HG03135 (cell line): ENCODE measurements at regions not wholly inside any gene's neighbourhood (a gene's known extent, or its start where the extent isn't known, plus 50 kb on each side); places are given as distances from the start of the nearest gene placed in this dataset.
A peak's percentile ranks its signal among the peaks of the same experiment; 100 is the strongest.

Experiments used
- ATAC-seq: cut with Tn5 transposase; IDR thresholded peaks from one replicate; pipeline ENCODE4 v1.9.1; 2021; ENCODE audit warnings: mild to moderate bottlenecking, moderate library complexity; ENCODE audit not compliant: unreplicated experiment

- no peak for ATAC-seq
Measured at GRCh38 chr5:115413651-115414050, 117.2 kb upstream of the CCDC112 start.

- no peak for ATAC-seq
Measured at GRCh38 chr5:115409094-115409493, 112.6 kb upstream of the CCDC112 start.

DNA sequence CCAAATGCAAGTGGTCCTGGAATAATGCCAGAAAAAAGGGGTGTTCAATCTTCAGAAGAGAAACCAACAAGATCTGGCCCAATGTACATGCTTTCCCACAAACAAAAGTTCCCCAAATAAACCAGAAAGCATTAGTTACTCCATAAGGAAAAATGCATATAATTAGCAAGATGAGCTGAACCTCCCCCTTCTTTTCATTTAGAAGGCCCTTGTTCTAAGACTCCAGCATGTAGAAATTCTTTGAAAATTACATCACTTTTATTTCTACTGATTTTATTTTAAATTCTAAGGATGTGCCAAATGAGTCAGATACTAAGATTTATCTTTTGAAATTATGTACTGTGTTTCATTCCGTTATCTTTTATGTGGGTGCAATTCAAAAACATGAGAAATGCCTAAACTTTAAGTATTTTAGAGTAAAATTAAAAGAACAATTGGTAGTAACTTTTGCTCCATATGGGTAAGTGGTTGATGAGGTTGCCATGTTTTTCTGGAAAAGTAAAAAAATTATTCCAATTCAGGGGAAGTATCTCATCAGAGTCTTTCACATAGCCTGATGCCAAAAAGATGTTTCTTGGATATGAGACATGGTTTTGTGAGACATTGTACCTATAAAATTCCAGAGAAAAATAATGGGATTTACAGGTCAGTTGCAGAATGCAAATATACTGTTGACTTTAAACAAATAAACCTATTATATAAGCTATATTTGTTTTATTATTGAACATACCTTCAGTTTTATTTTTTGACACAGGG lies 106.5 kb upstream of the CCDC112 start:
- ATAC-seq = no peak

GRCh38 chr5:115402092-115402491 lies 105.6 kb upstream of the CCDC112 start:
- ATAC-seq = no peak

- no peak for ATAC-seq
Measured at GRCh38 chr5:115398719-115399118, 102.3 kb upstream of the CCDC112 start.

DNA sequence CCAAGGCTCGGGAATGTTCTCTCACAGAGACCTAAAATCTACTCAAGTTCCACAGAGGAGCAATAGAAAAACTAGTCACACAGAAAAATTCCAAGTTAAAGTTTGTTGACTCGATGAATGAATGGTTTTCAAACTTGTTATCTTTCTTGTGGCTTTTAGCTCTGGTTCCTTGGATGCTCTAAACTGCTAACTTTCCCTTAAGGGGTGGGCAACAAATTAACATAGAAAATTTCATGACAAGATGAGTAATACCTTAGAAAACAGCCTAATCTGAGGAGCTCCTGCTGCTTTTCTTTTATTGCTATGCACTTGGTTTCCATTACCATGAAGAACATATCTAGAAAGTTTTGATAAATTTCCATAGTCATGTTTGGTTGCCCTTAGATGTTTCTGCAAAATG lies 100.2 kb upstream of the CCDC112 start:
- no peak for ATAC-seq

- ATAC-seq = no peak
Measured at GRCh38 chr5:115396081-115396480, 99.6 kb upstream of the CCDC112 start.

- ATAC-seq = no peak
Measured at GRCh38 chr5:115394531-115394930, 98.1 kb upstream of the CCDC112 start.

DNA sequence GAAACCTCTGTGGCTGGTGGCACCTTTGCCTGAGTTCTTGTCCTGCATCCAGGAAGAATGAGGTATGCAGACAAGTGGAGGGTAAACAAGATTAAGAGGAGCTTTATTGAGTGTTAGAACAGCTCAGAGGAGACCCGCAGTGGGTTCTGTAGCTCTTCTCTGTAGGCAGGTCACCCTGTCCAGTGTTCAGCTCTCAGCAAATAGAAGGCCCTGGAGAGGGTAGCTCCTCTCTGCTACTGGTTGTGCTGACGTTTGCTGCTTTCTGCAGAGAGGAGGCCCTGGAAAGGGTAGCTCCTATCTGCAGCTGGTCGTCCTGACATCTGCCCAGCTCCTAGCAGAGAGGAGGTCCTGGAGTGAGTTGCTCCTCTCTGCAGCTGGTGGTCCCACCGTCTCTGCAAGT lies 96.8 kb upstream of the CCDC112 start:
- ATAC-seq = no peak

- ATAC-seq = no peak
Measured at GRCh38 chr5:115392611-115393010, 96.2 kb upstream of the CCDC112 start.

- ATAC-seq = no peak
Measured at GRCh38 chr5:115391780-115392179, 95.3 kb upstream of the CCDC112 start.

- no peak for ATAC-seq
Measured at GRCh38 chr5:115389799-115390382, 93.4 kb upstream of the CCDC112 start.

GRCh38 chr5:115389034-115389798 lies 92.8 kb upstream of the CCDC112 start:
- ATAC-seq = no peak

GRCh38 chr5:115388240-115388639 lies 91.8 kb upstream of the CCDC112 start:
- no peak for ATAC-seq

GRCh38 chr5:115387816-115388215 lies 91.4 kb upstream of the CCDC112 start:
- ATAC-seq = no peak

DNA sequence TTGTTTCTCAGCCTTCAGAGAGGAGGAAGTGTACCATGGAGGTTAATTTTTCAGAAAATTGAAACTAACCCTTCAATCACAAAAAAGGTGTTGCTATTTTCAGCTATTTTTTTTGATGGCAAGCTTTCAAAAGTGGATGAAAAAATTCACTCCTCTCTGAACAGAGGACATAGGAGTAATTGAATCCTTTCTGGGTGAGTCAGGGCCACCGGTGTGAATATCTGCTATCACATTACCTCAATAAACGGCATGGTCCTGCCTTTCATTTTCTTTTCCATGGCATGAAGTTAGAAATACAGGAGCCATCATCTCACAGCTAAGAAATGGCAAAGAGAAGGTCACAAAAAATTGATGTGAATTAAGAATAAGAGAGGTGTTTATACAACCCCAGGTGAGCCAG lies 90.2 kb upstream of the CCDC112 start:
- no peak for ATAC-seq

DNA sequence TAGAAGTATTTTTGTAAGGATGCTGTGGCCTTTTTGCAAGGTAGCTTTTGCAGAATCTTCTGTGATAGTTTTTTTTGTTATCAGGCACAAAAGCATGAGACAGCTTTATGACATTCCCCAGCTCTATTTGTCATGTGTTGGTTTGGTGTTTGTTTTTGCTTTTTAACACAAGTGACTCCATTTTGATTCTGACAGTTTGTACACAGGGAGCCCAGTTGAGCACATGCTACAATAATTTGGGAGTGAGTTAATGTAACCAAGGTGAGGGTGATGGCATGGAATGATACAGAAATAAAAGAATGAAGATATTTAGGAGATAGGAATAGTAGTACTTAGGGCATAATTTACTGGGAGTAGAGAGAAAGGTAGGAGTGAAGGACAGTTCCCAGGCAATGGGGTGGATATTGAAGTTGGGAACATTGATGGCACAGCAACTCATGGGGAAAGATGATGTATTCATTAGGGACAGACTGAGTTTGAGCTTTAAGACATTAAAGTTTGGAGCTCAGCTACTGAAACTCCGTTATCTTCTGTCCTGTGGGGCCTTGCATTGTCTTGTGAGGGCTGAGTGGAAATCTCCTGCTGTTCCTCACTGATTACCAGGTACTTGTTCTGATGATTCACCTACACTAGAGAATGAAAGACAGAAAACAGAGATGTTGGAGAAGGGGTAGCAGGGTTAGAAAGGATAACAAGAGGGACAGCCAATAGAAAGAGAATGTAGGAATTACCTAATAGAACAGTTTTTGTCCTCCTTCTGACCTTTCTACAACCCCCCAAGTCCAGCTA lies 88.3 kb upstream of the CCDC112 start:
- no peak for ATAC-seq

GRCh38 chr5:115382989-115383388 lies 86.5 kb upstream of the CCDC112 start:
- no peak for ATAC-seq

DNA sequence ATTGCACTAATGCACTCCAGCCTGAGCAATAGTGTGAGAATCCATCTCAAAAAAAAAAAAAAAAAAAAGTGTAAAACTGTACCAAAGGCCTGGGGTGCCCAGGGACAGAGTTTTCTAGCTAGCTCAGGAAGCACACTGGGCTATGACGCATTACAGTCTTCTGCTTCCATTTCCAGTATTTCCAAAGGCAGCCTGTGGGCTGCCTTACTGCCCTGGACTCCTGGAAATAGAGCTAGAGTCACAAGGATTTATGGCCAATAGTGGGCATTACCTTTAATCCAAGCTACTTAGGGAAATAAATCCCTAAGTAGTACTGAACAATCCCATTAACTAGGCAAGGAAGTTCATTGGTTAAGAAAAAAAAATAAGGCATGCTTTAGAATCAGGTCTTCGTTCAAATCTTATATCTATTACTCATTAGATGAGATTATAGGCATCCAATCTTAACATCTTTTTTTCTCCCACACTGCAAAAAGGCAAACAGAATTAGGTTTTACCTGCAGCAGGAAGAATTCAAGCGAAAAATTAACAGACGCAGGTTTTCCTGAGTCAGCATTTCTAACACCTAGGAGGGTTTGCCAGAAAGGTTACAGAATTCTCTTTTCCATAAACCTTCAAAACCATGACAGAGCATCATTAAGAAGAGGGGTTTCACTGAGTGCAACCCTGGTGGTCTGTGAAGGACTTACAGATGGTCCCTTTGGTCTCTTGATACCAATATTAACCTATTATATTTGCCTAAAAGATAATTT lies 85.6 kb upstream of the CCDC112 start:
- ATAC-seq = no peak

- peak; percentile 78 for ATAC-seq
Measured at GRCh38 chr5:115379622-115380344, 83.3 kb upstream of the CCDC112 start.
